Liver (tissue), 7 donors: ENCODE measurements at regions not wholly inside any gene's neighbourhood (a gene's known extent, or its start where the extent isn't known, plus 50 kb on each side); places are given as distances from the start of the nearest gene placed in this dataset.

Source experiments
- DNase-seq: peaks from one replicate; pipeline ENCODE4 v3.0.0-alpha.2; 2017; ENCODE audit warnings: low spot score
- H3K27ac ChIP-seq, 2 donors: one replicate each; pipeline ENCODE4 v1.7.0; 2013; ENCODE audit warnings: inconsistent platforms in 2 of 2, low read length in 2 of 2, control low read depth in 1 of 2, low read depth in 1 of 2, mild to moderate bottlenecking in 1 of 2
- H3K27me3 ChIP-seq, 4 donors: one replicate each; pipeline versions ENCODE4 v1.6.1 to v1.7.0; 2013; ENCODE audit warnings: low read length in 3 of 4, inconsistent platforms in 1 of 4, mild to moderate bottlenecking in 1 of 4, moderate library complexity in 1 of 4; ENCODE audit not compliant: control insufficient read depth in 4 of 4, insufficient read depth in 4 of 4
- H3K36me3 ChIP-seq, 4 donors: one replicate each; pipeline versions ENCODE4 v1.6.1 to v1.7.0; 2013; ENCODE audit warnings: low read length in 3 of 4, mild to moderate bottlenecking in 3 of 4, low read depth in 1 of 4, moderate library complexity in 1 of 4; ENCODE audit not compliant: control insufficient read depth in 4 of 4, insufficient read depth in 3 of 4
- H3K4me1 ChIP-seq, 4 donors: one replicate each; pipeline versions ENCODE4 v1.6.1 to v1.7.0; 2013; ENCODE audit warnings: low read length in 3 of 4, mild to moderate bottlenecking in 3 of 4, moderate library complexity in 1 of 4; ENCODE audit not compliant: control insufficient read depth in 4 of 4, insufficient read depth in 4 of 4
- H3K4me3 ChIP-seq, 3 donors: one replicate each; pipeline versions ENCODE4 v1.6.1 to v1.7.0; 2013; ENCODE audit warnings: low read length in 3 of 3, control low read depth in 1 of 3, low read depth in 1 of 3, mild to moderate bottlenecking in 1 of 3
- H3K9ac ChIP-seq, 2 donors: one replicate each; pipeline ENCODE4 v1.7.0; 2013; ENCODE audit warnings: low read length in 2 of 2, mild to moderate bottlenecking in 2 of 2, moderate library complexity in 2 of 2, control low read depth in 1 of 2, low read depth in 1 of 2
- H3K9me3 ChIP-seq, 4 donors: one replicate each; pipeline versions ENCODE4 v1.6.1 to v1.7.0; 2013; ENCODE audit warnings: low read length in 3 of 4; ENCODE audit not compliant: control insufficient read depth in 4 of 4
- ATF3 ChIP-seq: IDR thresholded peaks from 2 replicates; pipeline ENCODE4 v1.6.1; 2016; ENCODE audit warnings: antibody characterized with exemption
- FOXA1 ChIP-seq: IDR thresholded peaks from 2 replicates; pipeline ENCODE4 v1.6.1; 2016; ENCODE audit warnings: antibody characterized with exemption
- GABPA ChIP-seq, 2 donors: IDR thresholded peaks in 1 of 2; conservative IDR thresholded peaks in 1 of 2; 2 replicates each; pipeline ENCODE4 v1.6.1; 2016; ENCODE audit warnings: antibody characterized with exemption in 2 of 2, mild to moderate bottlenecking in 1 of 2, moderate library complexity in 1 of 2
- HNF4A ChIP-seq, 2 donors: conservative IDR thresholded peaks; 2 replicates each; pipeline ENCODE4 v1.6.1; 2016; ENCODE audit warnings: antibody characterized with exemption in 2 of 2, mild to moderate bottlenecking in 2 of 2
- HNF4G ChIP-seq: IDR thresholded peaks from 2 replicates; pipeline ENCODE4 v1.6.1; 2016; ENCODE audit warnings: antibody characterized with exemption
- JUND ChIP-seq, 2 donors: IDR thresholded peaks; 2 replicates each; pipeline ENCODE4 v1.6.1; 2016; ENCODE audit warnings: antibody characterized with exemption in 2 of 2
- MAX ChIP-seq: IDR thresholded peaks from 2 replicates; pipeline ENCODE4 v1.6.1; 2016; ENCODE audit warnings: antibody characterized with exemption
- NR2F2 ChIP-seq: IDR thresholded peaks from 2 replicates; pipeline ENCODE4 v1.6.1; 2016; ENCODE audit warnings: antibody characterized with exemption
- RAD21 ChIP-seq, 2 donors: IDR thresholded peaks; 2 replicates each; pipeline ENCODE4 v1.6.1; 2016; ENCODE audit warnings: antibody characterized with exemption in 2 of 2, mild to moderate bottlenecking in 2 of 2
- RXRA ChIP-seq, 2 donors: IDR thresholded peaks; 2 replicates each; pipeline ENCODE4 v1.6.1; 2017 to 2018; ENCODE audit warnings: antibody characterized with exemption in 2 of 2, mild to moderate bottlenecking in 1 of 2
- SP1 ChIP-seq: IDR thresholded peaks from 2 replicates; pipeline ENCODE4 v1.6.1; 2018; ENCODE audit warnings: antibody characterized with exemption, mild to moderate bottlenecking
- TAF1 ChIP-seq: conservative IDR thresholded peaks from 2 replicates; pipeline ENCODE4 v1.6.1; 2016; ENCODE audit warnings: antibody characterized with exemption, mild to moderate bottlenecking
- YY1 ChIP-seq: IDR thresholded peaks from 2 replicates; pipeline ENCODE4 v1.6.1; 2016; ENCODE audit warnings: antibody characterized with exemption, mild to moderate bottlenecking
- ZBTB33 ChIP-seq: IDR thresholded peaks from 2 replicates; pipeline ENCODE4 v1.6.1; 2016; ENCODE audit warnings: antibody characterized with exemption
- WGBS: extraction: QIAGEN DNeasy Blood & Tissue Kit; methylation state at CpG from one replicate; pipeline ENCODE4 v1.1.7; 2013; 5-methylcytosine and 5-hydroxymethylcytosine counted together
- donor health status: healthy.
- donor health status: healthy.
- donor health status: healthy.
- donor health status: healthy.

GRCh38 chr9:78405461-78405860 lies 108.5 kb downstream of the PSAT1 start:
- Histone ChIP-seq H3K27me3 (no peaks in the 10 kb centered on the region), H3K4me3 (no peak overlapping the region), H3K9me3 (no peaks in the 10 kb centered on the region), H3K27ac (no peak overlapping the region), H3K4me1 (peaks cover 3 to 16% (median 7%) of the 10 kb centered on the region in 4 donors), H3K9ac (no peak overlapping the region), H3K36me3 (no peaks in the 10 kb centered on the region)
- WGBS, result 93% methylated on average over 3 of the region's 3 CpGs
- DNase-seq, result no peak
- TF ChIP-seq RAD21 (IDR thresholded peaks at IDR 0.05) (no peak), NR2F2 (no peak), HNF4G (no peak), GABPA (IDR thresholded peaks at IDR 0.05 in 1 of 2, conservative IDR thresholded peaks at IDR 0.05 in 1 of 2) (no peak), RXRA (IDR thresholded peaks at IDR 0.05) (no peak), MAX (no peak), YY1 (no peak), JUND (IDR thresholded peaks at IDR 0.05) (no peak), ATF3 (no peak), ZBTB33 (no peak), HNF4A (conservative IDR thresholded peaks at IDR 0.05) (no peak), SP1 (no peak)

GRCh38 chr9:78406146-78406545 lies 109.2 kb downstream of the PSAT1 start:
- Histone ChIP-seq H3K27me3 (no peaks in the 10 kb centered on the region), H3K27ac (no peak overlapping the region), H3K9me3 (no peaks in the 10 kb centered on the region), H3K36me3 (no peaks in the 10 kb centered on the region), H3K4me3 (no peak overlapping the region), H3K9ac (no peak overlapping the region), H3K4me1 (peaks cover 3 to 16% (median 7%) of the 10 kb centered on the region in 4 donors)
- 87% methylated on average over 1 of the region's 1 CpG for WGBS
- TF ChIP-seq ZBTB33 (no peak), TAF1 (no peak), JUND (IDR thresholded peaks at IDR 0.05) (no peak), MAX (no peak), GABPA (IDR thresholded peaks at IDR 0.05 in 1 of 2, conservative IDR thresholded peaks at IDR 0.05 in 1 of 2) (no peak), YY1 (no peak), RXRA (IDR thresholded peaks at IDR 0.05) (no peak), RAD21 (IDR thresholded peaks at IDR 0.05) (no peak), ATF3 (no peak), HNF4G (no peak), NR2F2 (no peak), SP1 (no peak), FOXA1 (no peak)
- DNase-seq, result no peak
